AG10803 (cell line): ENCODE measurements at regions not wholly inside any gene's neighbourhood (a gene's known extent, or its start where the extent isn't known, plus 50 kb on each side); places are given as distances from the start of the nearest gene placed in this dataset.
"Not testable (repeated sequence)": the region's sequence is repeated elsewhere in the genome, so short reads cannot be mapped to it uniquely, and the experiment has no call there.

Source experiments
- DNase-seq: peaks from one replicate; pipeline ENCODE4 v3.0.0; 2010; ENCODE audit warnings: low read depth
- H3K4me3 ChIP-seq: 2 replicates; pipeline ENCODE4 v1.5.1; 2011; ENCODE audit warnings: mild to moderate bottlenecking, low read length, control low read depth
- CTCF ChIP-seq: conservative IDR thresholded peaks from 2 replicates; pipeline ENCODE4 v1.5.1; 2011; ENCODE audit warnings: mild to moderate bottlenecking, low read length, control low read depth, inconsistent platforms

- no peak overlapping the region for H3K4me3 ChIP-seq
- DNase-seq, result no peak
- no peak for TF ChIP-seq CTCF
Observed at GRCh38 chr4:186846426-186846825, 122.8 kb upstream of the FAT1 start.

GRCh38 chr4:186847429-186848131 lies 123.9 kb upstream of the FAT1 start:
- not testable (repeated sequence) for H3K4me3 ChIP-seq, DNase-seq

- no peak for TF ChIP-seq CTCF
- no peak overlapping the region for H3K4me3 ChIP-seq
- DNase-seq, result no peak
Observed at GRCh38 chr4:186848437-186848836, 124.8 kb upstream of the FAT1 start.

GRCh38 chr4:186851291-186852072 lies 127.8 kb upstream of the FAT1 start:
- no peak for DNase-seq
- no peak overlapping the region for H3K4me3 ChIP-seq
- no peak for TF ChIP-seq CTCF

- DNase-seq, result no peak
- H3K4me3 ChIP-seq, result no peak overlapping the region
- TF ChIP-seq CTCF, result no peak
Observed at GRCh38 chr4:186852073-186852420, 128.4 kb upstream of the FAT1 start.

- H3K4me3 ChIP-seq, result no peak overlapping the region
- DNase-seq, result no peak
- TF ChIP-seq CTCF, result no peak
Observed at GRCh38 chr4:186852964-186853391, 129.3 kb upstream of the FAT1 start.

GRCh38 chr4:186854256-186854655 lies 130.6 kb upstream of the FAT1 start:
- TF ChIP-seq CTCF, result no peak
- DNase-seq, result no peak
- H3K4me3 ChIP-seq, result no peak overlapping the region
